HL-60 (cell line): ENCODE measurements at regions not wholly inside any gene's neighbourhood (a gene's known extent, or its start where the extent isn't known, plus 50 kb on each side); places are given as distances from the start of the nearest gene placed in this dataset.

ENCODE experiments used
- POLR2AphosphoS5 ChIP-seq: IDR thresholded peaks from 2 replicates; pipeline ENCODE4 v1.6.1; 2012; ENCODE audit warnings: low read depth
- TF ChIP-seq, protein P1 (sequence below): IDR thresholded peaks from one replicate; pipeline ENCODE4 v1.5.1; 2011; ENCODE audit warnings: low read length, control low read depth, inconsistent platforms; ENCODE audit not compliant: insufficient read depth

DNA sequence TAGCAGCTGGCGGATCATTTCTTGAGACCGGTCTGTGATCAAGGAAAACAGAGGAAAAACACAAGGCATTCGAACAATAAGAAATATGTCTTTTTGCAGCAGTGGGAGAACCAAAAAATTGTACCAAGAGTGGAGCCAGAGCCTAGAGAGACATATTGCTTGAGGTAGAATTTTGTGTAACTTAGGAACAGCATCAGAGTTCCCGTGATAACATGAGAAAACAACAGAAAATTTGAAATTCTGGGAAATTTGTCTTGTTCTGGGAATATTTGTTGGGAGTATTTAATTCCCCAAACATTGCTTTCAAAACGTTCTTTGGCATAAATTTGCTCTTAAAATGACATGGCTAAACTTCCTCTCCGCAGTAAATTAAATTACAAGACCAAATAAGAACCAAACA lies 267.5 kb downstream of the GPD2 start:
- TF ChIP-seq, protein P1, sequence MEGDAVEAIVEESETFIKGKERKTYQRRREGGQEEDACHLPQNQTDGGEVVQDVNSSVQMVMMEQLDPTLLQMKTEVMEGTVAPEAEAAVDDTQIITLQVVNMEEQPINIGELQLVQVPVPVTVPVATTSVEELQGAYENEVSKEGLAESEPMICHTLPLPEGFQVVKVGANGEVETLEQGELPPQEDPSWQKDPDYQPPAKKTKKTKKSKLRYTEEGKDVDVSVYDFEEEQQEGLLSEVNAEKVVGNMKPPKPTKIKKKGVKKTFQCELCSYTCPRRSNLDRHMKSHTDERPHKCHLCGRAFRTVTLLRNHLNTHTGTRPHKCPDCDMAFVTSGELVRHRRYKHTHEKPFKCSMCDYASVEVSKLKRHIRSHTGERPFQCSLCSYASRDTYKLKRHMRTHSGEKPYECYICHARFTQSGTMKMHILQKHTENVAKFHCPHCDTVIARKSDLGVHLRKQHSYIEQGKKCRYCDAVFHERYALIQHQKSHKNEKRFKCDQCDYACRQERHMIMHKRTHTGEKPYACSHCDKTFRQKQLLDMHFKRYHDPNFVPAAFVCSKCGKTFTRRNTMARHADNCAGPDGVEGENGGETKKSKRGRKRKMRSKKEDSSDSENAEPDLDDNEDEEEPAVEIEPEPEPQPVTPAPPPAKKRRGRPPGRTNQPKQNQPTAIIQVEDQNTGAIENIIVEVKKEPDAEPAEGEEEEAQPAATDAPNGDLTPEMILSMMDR: no peak
- no peak for TF ChIP-seq POLR2AphosphoS5
